SKM-1 (cell line): ENCODE measurements at regions not wholly inside any gene's neighbourhood (a gene's known extent, or its start where the extent isn't known, plus 50 kb on each side); places are given as distances from the start of the nearest gene placed in this dataset.
"Not testable (repeated sequence)": the region's sequence is repeated elsewhere in the genome, so short reads cannot be mapped to it uniquely, and the experiment has no call there.

Source experiments
- DNase-seq: peaks from one replicate; lab custom pipeline; 2025; ENCODE audit not compliant: unreplicated experiment; lab: John Stamatoyannopoulos, UW

GRCh38 chr5:136560126-136560525 lies 194.8 kb upstream of the TRPC7 start:
- no peak for DNase-seq

DNA sequence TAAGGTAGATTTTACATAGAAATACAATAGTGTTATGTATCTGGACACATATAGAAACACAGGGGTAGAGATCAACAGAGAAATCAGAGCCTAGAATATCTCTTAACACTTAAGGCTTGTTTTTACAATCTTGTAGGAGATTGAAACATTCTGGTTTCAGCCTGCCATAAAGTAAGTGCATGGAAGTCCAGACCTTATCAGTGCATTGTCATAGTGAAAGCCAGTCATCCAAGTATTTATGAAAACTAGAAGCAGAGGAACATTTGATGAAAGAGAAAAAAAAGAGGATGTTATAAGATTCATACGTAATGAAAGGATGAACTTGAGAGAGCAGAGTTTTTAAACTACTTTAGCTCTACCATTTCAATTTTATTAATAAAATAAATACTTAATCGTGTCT lies 194.3 kb upstream of the TRPC7 start:
- no peak for DNase-seq

DNA sequence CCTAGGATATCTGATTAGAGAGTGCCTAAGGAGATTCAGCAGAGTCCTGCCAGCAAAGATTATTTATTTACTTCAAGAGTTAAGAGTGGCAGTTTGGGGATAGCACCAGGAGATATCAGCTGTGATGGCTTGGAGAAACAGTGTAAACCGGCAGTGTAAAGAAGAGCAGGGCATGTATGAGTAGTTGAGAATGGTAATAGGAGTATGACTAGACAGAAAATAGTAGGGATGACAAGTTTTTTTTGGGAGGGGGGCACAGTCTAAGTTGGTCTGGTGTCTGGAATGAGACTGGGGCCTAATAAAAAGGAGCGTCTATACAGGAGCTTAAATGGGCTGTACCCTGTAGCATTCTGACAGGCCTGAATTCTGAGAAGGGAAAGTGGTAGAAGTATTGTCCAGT lies 181.8 kb upstream of the TRPC7 start:
- DNase-seq: not testable (repeated sequence)

- not testable (repeated sequence) for DNase-seq
These were observed 181.1 kb upstream of the TRPC7 start for GRCh38 chr5:136546441-136546840.

GRCh38 chr5:136545031-136545430 lies 179.7 kb upstream of the TRPC7 start:
- not testable (repeated sequence) for DNase-seq

DNA sequence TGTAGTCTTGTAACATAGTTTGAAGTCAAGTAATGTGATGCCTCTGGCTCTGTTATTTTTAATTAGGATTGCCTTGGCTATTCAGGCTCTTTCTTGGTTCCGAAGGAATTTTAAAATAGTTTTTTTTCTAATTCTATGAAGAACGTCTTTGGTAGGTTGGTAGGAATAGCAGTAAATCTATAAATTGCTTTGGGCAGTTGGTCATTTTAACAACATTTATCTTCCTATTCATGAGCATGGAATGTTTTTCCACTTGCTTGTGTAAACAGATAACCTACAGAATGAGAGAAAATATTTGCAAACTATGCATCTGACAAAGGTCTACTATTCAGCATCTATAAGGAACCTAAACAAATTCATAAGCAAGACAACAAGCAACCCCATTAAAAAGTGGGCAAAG lies 173.2 kb upstream of the TRPC7 start:
- no peak for DNase-seq

- no peak for DNase-seq
These were observed 163.7 kb upstream of the TRPC7 start for GRCh38 chr5:136529081-136529480.

- no peak for DNase-seq
These were observed 163.2 kb upstream of the TRPC7 start for GRCh38 chr5:136528481-136529030.

- no peak for DNase-seq
These were observed 162.0 kb upstream of the TRPC7 start for GRCh38 chr5:136527311-136527710.

GRCh38 chr5:136526791-136527190 lies 161.4 kb upstream of the TRPC7 start:
- no peak for DNase-seq

- DNase-seq: no peak
These were observed 160.7 kb upstream of the TRPC7 start for GRCh38 chr5:136526021-136526420.

DNA sequence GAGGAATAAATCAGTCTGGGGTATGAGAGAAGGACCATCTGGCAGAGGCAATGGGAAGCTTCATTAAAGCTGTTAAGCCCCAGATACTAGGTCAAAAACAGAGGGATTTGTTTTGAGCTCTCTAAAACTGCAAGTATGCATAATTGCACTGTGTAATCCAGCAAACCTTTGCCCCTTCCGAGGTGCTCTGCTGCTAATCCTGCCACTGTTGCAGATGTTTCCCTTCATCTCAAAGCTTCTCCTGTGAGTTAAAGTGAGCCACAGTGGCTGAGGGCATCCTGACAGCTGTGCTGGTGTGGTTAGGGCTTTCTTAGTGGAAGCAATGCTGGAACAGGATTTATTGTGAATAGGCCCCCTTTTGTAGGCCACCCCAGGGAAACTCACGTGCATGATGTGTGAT lies 160.3 kb upstream of the TRPC7 start:
- DNase-seq: no peak

GRCh38 chr5:136522217-136522956 lies 157.0 kb upstream of the TRPC7 start:
- DNase-seq: no peak

DNA sequence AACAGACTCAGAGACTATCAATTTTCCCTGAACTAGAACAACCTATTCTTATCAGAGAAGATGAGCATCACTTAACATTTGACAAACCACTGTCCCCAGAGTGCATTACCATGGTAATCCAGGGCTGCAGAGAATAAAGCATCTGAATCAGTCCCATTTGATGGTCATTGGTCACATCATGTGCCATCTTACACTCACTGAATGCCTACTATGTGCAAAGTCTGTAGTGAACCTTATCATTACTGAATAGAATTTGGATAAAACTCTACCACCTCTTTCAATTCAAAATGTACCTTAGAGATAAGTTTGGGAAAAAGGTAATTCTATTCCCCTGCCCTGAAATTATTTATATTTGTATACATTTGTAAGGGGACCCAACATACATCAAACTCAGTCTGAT lies 156.4 kb upstream of the TRPC7 start:
- no peak for DNase-seq

DNA sequence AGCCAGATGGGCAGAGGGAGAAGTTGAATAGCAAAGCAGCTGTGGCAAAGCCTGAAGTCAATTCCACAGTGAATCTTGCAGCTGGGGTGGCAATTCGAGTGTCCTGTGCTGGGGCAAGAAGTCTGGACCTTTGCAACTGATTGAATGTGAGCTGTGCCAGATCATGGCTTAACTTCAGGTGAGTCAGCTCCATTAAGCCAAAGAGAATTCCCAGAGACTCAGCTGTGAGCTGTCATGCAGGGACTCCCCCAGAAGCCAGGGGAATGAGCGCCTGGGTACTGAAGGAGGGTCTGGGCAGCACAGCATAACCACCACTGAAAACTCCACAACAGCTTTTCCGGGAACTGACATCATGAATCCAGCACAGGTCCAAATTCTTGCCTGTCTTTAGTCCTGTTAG lies 153.5 kb upstream of the TRPC7 start:
- no peak for DNase-seq

GRCh38 chr5:136518174-136518573 lies 152.8 kb upstream of the TRPC7 start:
- no peak for DNase-seq

GRCh38 chr5:136517755-136518154 lies 152.4 kb upstream of the TRPC7 start:
- no peak for DNase-seq

DNA sequence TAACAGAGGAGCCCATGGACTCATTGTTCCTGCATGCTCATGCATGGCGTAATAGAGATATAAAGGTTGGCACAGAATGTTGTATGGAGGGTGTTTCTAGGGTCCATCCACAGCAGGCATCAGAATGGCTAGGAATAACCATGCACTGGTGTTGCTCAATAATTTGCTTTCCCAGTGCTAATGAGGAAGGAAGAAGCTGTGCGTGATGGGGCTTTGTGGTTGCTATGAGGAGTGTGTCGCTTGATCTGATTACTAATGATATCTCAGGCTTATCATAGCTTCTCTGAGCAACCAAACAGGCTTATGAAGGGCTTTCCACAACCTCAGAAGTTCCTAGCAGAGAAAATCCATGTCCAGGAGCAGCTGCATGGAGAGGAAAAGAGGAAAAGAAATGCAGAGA lies 151.3 kb upstream of the TRPC7 start:
- no peak for DNase-seq

DNA sequence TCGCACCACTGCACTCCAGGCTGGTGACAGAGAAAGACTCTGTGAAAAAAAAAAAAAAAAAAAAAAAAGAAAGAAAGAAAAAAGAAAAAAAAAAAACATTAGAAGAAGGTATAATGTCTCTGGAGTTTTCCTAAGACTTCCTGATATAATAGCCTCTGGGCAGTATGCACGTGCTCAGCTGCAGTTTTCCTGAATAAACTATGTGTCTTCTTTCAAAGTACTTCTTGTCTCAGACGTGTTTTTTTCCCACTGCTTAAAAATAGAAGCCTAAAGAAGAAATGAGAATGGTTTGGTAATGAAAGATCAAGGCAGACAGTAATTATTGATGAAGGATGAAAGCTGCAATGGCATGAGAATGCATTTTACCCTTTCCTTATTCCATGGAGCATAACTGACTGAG lies 148.1 kb upstream of the TRPC7 start:
- DNase-seq: no peak

- no peak for DNase-seq
These were observed 145.7 kb upstream of the TRPC7 start for GRCh38 chr5:136511046-136511445.

DNA sequence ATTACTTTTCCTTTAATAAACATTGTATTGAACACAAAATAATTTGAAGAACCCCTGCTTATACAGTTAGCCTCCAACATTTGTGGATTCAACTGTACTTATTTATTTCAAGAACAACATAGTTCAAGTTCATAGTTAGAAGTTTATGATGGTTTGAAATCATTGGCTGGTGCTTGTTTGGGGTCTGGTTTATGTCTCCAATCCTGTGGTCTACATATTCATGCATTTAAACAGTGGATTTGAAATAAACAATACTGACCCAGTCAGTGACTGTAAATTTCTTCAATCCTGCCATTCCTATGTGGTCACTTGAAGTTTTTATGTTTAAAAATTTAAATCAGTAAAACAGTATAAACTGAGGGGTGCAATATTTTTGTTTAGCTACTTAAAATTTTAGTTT lies 145.1 kb upstream of the TRPC7 start:
- DNase-seq: no peak

DNA sequence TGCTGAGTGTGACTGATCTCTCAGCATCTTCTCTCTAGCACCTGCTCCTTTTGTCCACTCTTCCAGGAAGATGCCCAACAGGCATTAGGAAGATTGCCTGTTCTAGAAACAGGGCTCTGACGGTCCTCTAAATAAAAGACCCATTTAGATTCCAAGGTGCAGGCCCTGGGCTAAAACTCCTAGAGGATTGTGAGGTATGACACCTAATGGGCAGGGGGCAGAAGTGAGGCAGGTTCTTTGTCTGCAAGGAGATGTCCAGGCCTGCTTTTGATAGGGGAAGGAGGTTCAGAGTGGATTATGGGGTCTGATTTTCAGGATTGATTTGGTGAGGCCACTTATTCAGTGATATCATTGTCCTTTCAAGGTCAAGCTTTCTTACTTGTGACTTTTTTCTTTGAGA lies 140.8 kb upstream of the TRPC7 start:
- DNase-seq: no peak

- DNase-seq: no peak
These were observed 135.8 kb upstream of the TRPC7 start for GRCh38 chr5:136501133-136501532.
